ENCODE measurements at regions not wholly inside any gene's neighbourhood (a gene's known extent, or its start where the extent isn't known, plus 50 kb on each side); places are given as distances from the start of the nearest gene placed in this dataset.

- TF ChIP-seq CTCF (IDR thresholded peaks at IDR 0.05; ENCODE audit: borderline replicate concordance, extremely low read depth, low read length, poor library complexity, severe bottlenecking), result no peak
- TF ChIP-seq EZH2 (IDR thresholded peaks at IDR 0.05; ENCODE audit: borderline replicate concordance, low read depth, low read length, severe bottlenecking), result no peak
Observed at GRCh38 chr12:66808606-66809005, 129.7 kb upstream of the GRIP1 start.
